ENCODE measurements at regions not wholly inside any gene's neighbourhood (a gene's known extent, or its start where the extent isn't known, plus 50 kb on each side); places are given as distances from the start of the nearest gene placed in this dataset.

DNA sequence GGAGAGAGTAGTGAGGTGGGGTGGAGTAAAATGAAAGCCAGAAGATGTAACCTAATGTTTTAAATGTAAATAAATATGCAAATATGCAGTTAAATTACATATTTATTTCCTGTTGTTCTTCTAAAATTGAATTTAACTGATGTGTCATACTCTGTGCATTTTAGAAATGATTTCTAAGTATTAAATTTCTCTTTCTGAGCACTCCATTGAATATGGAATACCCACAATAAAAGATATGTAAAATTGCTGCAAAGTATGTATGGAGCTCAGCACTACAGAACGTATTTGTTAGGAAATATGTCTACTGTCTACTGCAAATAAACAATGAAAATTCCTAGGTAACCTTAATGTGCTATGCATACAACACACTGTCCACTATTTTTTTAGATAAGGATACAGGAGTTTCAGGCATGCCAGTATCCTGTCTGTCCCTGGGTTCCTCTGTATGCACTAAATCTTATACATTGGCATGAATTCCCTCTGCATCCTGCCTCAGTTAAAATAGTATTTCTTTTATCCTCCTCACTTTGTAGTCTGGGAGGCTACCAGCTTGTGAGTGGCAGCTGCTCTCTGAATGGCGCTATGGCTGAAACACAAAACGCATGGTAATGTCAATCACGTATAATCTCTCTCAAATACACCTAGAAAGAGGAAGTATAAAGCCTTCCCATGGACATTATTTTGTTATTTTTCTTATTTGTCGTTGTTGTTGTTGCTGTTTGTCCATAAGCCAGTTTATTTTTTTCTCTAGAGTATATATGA, 579.5 kb downstream of the PYDC2 start:
- TF ChIP-seq, protein P1, sequence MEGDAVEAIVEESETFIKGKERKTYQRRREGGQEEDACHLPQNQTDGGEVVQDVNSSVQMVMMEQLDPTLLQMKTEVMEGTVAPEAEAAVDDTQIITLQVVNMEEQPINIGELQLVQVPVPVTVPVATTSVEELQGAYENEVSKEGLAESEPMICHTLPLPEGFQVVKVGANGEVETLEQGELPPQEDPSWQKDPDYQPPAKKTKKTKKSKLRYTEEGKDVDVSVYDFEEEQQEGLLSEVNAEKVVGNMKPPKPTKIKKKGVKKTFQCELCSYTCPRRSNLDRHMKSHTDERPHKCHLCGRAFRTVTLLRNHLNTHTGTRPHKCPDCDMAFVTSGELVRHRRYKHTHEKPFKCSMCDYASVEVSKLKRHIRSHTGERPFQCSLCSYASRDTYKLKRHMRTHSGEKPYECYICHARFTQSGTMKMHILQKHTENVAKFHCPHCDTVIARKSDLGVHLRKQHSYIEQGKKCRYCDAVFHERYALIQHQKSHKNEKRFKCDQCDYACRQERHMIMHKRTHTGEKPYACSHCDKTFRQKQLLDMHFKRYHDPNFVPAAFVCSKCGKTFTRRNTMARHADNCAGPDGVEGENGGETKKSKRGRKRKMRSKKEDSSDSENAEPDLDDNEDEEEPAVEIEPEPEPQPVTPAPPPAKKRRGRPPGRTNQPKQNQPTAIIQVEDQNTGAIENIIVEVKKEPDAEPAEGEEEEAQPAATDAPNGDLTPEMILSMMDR (IDR thresholded peaks at IDR 0.05; ENCODE audit: low read depth, low read length), result no peak
- TF ChIP-seq EZH2phosphoT487 (IDR thresholded peaks at IDR 0.05; ENCODE audit: low read depth), result no peak

Data from OCI-LY3 (cell line).